Midbrain (tissue), 1 donor: ENCODE measurements at regions not wholly inside any gene's neighbourhood (a gene's known extent, or its start where the extent isn't known, plus 50 kb on each side); places are given as distances from the start of the nearest gene placed in this dataset.
"Not testable (repeated sequence)": the region's sequence is repeated elsewhere in the genome, so short reads cannot be mapped to it uniquely, and the experiment has no call there.

ENCODE experiments used
- DNase-seq: peaks from one replicate; lab custom pipeline; 2025; lab: John Stamatoyannopoulos, UW

GRCh38 chr16:13336907-13337881 is 435.8 kb downstream of the SHISA9 start:
- not testable (repeated sequence) for DNase-seq

GRCh38 chr16:13338044-13338443 is 436.6 kb downstream of the SHISA9 start:
- no peak for DNase-seq

GRCh38 chr16:13342675-13343074 is 441.3 kb downstream of the SHISA9 start:
- DNase-seq = no peak

- no peak for DNase-seq
Observed at GRCh38 chr16:13344001-13344400, 442.6 kb downstream of the SHISA9 start.

GRCh38 chr16:13348416-13348815 is 447.0 kb downstream of the SHISA9 start:
- no peak for DNase-seq

- DNase-seq = no peak
Observed at GRCh38 chr16:13350000-13350399, 448.6 kb downstream of the SHISA9 start.

- DNase-seq = no peak
Observed at GRCh38 chr16:13351181-13351580, 449.8 kb downstream of the SHISA9 start.

GRCh38 chr16:13351601-13352217 is 450.3 kb downstream of the SHISA9 start:
- DNase-seq = no peak

GRCh38 chr16:13352796-13353195 is 451.4 kb downstream of the SHISA9 start:
- not testable (repeated sequence) for DNase-seq

GRCh38 chr16:13357842-13358241 is 456.4 kb downstream of the SHISA9 start:
- not testable (repeated sequence) for DNase-seq

GRCh38 chr16:13359835-13360234 is 458.4 kb downstream of the SHISA9 start:
- no peak for DNase-seq

- DNase-seq = no peak
Observed at GRCh38 chr16:13372421-13372820, 471.0 kb downstream of the SHISA9 start.

GRCh38 chr16:13376174-13376573 is 474.8 kb downstream of the SHISA9 start:
- no peak for DNase-seq

- DNase-seq = no peak
Observed at GRCh38 chr16:13377143-13377542, 475.7 kb downstream of the SHISA9 start.

GRCh38 chr16:13378151-13378550 is 476.8 kb downstream of the SHISA9 start:
- no peak for DNase-seq

GRCh38 chr16:13379266-13379665 is 477.9 kb downstream of the SHISA9 start:
- DNase-seq = no peak

GRCh38 chr16:13385156-13386040 is 484.0 kb downstream of the SHISA9 start:
- not testable (repeated sequence) for DNase-seq

GRCh38 chr16:13390093-13390985 is 488.9 kb downstream of the SHISA9 start:
- DNase-seq = no peak

GRCh38 chr16:13390986-13391305 is 489.5 kb downstream of the SHISA9 start:
- no peak for DNase-seq

GRCh38 chr16:13391337-13391736 is 489.9 kb downstream of the SHISA9 start:
- DNase-seq = no peak

GRCh38 chr16:13392341-13392740 is 490.9 kb downstream of the SHISA9 start:
- no peak for DNase-seq
